GM12873 (cell line): ENCODE measurements at regions not wholly inside any gene's neighbourhood (a gene's known extent, or its start where the extent isn't known, plus 50 kb on each side); places are given as distances from the start of the nearest gene placed in this dataset.

Source experiments
- TF ChIP-seq, protein P1 (sequence below): IDR thresholded peaks from 2 replicates; pipeline ENCODE4 v1.5.1; 2012; ENCODE audit warnings: low read depth, mild to moderate bottlenecking, moderate library complexity, low read length, control low read depth; ENCODE audit not compliant: insufficient read depth; ENCODE audit errors: missing control alignments

DNA sequence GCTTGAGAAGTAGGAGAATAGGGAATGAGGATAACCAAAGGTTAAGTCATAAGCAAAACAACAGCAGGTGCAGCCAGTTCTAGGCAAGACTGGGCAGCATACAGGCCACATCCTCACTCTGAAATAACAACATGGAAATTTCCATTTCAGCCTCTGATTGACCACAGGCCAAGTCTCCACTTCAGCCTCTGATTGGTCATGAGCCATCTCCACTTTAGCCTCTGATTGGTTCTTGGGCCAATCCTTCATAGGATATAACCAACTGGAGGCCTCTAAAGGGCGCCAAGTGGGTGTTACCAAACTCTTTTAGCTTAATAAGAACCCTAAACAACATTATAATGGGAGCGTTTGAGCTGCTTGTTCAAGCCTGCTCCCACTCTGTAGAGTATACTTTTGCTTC is 512.0 kb downstream of the NPIPA7 start:
- TF ChIP-seq, protein P1, sequence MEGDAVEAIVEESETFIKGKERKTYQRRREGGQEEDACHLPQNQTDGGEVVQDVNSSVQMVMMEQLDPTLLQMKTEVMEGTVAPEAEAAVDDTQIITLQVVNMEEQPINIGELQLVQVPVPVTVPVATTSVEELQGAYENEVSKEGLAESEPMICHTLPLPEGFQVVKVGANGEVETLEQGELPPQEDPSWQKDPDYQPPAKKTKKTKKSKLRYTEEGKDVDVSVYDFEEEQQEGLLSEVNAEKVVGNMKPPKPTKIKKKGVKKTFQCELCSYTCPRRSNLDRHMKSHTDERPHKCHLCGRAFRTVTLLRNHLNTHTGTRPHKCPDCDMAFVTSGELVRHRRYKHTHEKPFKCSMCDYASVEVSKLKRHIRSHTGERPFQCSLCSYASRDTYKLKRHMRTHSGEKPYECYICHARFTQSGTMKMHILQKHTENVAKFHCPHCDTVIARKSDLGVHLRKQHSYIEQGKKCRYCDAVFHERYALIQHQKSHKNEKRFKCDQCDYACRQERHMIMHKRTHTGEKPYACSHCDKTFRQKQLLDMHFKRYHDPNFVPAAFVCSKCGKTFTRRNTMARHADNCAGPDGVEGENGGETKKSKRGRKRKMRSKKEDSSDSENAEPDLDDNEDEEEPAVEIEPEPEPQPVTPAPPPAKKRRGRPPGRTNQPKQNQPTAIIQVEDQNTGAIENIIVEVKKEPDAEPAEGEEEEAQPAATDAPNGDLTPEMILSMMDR: no peak

DNA sequence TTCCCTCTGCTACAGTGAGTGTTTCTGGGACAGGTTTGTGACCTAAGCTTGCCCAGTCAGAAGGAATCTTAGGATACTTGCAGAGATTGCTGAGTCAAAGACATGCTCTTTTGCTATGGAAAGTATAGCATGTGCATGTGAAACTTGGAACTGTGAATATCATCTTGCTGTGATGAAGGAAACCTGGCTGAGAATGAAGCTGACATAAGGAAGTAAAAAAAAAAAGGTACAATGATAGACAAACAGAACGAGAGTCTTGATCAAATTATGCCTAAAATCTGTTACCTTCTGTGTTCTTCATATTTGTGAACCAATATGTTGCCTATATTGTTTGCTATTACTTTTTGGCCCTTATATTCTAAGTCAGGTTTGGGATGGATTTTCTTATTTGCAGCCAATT is 525.7 kb downstream of the NPIPA7 start:
- TF ChIP-seq, protein P1: no peak

DNA sequence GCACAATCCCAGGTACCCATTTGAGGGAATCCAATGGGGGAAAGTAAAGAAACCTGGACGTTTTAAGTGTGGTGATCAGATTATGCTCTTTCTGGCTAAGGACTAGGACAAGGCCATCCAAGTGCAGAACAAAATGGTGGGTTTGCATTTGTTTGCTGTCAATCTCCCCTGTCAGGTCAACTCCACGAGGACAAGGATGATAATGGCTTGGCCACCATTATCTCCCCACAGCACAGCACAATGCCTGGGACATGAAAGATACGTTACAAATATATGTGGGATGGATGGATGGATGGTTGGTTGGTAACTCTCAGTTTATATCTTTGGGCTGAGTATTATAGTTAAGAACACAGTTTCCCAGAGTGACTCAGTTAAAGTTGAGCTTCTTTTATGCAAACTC is 526.9 kb downstream of the NPIPA7 start:
- TF ChIP-seq, protein P1: no peak

DNA sequence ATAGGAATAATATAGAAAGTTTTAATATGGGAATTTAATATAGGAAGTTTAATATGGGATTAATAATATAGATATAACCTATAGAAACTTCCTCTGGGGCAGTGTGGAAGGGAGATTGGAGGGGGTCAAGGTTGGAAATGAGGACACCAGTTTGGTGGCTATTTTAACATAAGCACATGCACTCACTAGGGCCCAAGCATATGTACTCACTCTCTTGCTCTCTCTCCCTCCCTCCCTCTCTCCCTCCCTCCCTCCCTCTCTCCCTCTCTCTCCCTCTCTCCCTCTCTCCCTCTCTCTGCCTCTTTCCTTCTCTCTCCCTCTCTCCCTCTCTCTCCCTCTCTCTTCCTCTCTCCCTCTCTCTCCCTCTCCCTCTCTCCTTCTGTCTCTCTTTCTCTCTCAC is 528.1 kb downstream of the NPIPA7 start:
- TF ChIP-seq, protein P1: no peak

DNA sequence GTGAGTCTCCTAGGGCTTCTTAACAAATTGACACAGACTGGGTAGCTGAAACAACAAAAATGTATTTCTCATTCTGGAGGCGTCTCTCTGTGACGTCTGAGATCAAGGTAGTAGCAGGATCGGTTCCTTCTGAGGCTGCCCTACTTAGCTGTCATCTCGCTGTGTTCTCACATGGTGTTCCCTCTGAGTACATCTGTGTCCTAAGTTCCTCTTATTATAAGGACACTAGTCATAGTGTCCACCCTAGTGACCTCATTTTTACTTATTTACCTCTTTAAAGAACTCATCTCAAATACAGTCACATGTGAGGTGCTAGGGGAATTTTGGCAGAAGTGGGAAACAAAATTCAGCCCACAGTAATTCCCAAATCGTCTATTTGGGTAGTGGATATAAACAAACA is 529.1 kb downstream of the NPIPA7 start:
- TF ChIP-seq, protein P1: no peak

DNA sequence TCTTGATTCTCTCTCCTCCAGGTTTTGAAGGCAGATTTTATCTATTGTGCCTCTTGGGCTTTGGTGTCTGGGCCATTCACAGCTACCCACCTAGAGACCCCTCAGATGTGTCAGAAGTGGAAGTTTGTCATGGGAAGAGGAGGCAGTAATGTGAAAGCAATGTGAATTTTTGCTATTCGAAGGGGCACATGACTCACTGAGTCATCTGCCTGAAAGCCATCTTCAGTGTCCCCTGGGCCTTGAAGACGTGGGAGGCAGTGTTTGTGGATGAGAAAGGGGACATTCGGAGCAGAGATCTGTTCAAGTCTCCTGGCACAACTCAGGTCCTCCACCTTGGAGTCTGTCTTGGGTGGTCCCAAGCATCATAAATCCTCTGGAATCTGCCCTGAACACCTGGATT is 530.2 kb downstream of the NPIPA7 start:
- TF ChIP-seq, protein P1: no peak

DNA sequence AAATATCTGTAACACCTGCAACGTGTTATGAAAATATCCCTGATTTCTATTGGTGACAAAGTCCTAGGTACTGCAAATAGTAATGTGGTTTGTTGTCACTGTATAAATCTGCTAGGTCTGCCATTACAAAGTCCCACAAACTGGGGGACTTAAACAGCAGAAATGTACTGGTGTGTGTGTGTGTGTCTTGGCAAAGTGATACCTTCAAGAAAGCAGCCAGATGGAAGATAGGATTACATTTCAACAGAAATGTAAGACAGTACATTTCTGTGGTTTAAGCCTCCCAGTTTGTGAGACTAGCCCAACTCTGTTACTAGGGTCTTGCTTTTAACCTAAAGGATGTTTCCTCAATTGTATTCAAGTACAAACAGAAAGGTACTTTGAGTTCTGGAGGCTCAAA is 531.7 kb downstream of the NPIPA7 start:
- TF ChIP-seq, protein P1: no peak
